ENCODE measurements at regions not wholly inside any gene's neighbourhood (a gene's known extent, or its start where the extent isn't known, plus 50 kb on each side); places are given as distances from the start of the nearest gene placed in this dataset.
"Not testable (repeated sequence)": the region's sequence is repeated elsewhere in the genome, so short reads cannot be mapped to it uniquely, and the experiment has no call there.

DNA sequence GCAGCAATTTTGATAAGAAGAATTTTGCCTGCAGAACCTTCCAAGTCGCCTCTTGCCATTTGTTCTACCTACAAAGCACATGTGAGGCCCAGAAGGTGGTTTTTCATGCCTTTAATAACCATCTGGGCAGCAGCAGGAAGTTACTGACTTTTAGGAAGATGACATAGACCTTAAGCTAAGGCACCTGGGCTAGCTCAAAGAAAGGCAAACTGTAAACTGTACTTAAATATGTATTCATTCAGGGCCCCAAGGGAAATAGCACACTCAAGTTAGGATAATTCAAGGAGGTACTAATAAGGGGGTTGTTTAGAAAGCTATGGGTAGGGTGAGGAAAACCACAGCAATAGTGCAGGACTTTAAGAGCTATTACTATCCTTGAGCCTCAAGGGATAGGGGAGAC lies 57.3 kb upstream of the HSPB3 start:
- H2BK15ac ChIP-seq (ENCODE audit: low read length), result no peak overlapping the region
- H3K4ac ChIP-seq (ENCODE audit: low read length), result no peak overlapping the region
- H4K8ac ChIP-seq (ENCODE audit: low read depth, low read length), result no peak overlapping the region
- no peaks in the 10 kb centered on the region for H3K27me3 ChIP-seq (ENCODE audit: control insufficient read depth in 3 of 3, insufficient read depth in 3 of 3, low read depth in 1 of 3, low read length in 3 of 3)
- no peaks in the 10 kb centered on the region for H3K36me3 ChIP-seq (replicated peaks in 1 of 2; ENCODE audit: control insufficient read depth in 2 of 2, insufficient read depth in 2 of 2, low read length in 2 of 2)
- H3K4me3 ChIP-seq (ENCODE audit: low read length in 2 of 2), result no peak overlapping the region
- no peak overlapping the region for H3K23ac ChIP-seq (ENCODE audit: low read depth, low read length, poor library complexity)
- no peak overlapping the region for H3K14ac ChIP-seq (ENCODE audit: low read length)
- no peak overlapping the region for H2BK120ac ChIP-seq (ENCODE audit: low read depth, low read length)
- no peak overlapping the region for H3K18ac ChIP-seq (ENCODE audit: low read length)
- H2BK5ac ChIP-seq (ENCODE audit: low read length), result no peak overlapping the region
- no peak overlapping the region for H2AFZ ChIP-seq (ENCODE audit: low read length)
- H3K9ac ChIP-seq (ENCODE audit: low read depth, low read length, poor library complexity), result no peak overlapping the region
- no peaks in the 10 kb centered on the region for H3K9me3 ChIP-seq (replicated peaks in 1 of 2; ENCODE audit: control insufficient read depth in 2 of 2, insufficient read depth in 1 of 2, low read depth in 1 of 2, low read length in 2 of 2)
- DNase-seq (ENCODE audit: low spot score), result no peak
- H2BK12ac ChIP-seq (ENCODE audit: low read length), result no peak overlapping the region
- H2AK5ac ChIP-seq (ENCODE audit: low read depth, low read length), result no peak overlapping the region
- no peaks in the 10 kb centered on the region for H3K79me1 ChIP-seq (ENCODE audit: low read depth, low read length)
- no peak overlapping the region for H3K27ac ChIP-seq (replicated peaks; ENCODE audit: low read length)
- no CpG with 5 or more reads among the region's 1 CpG for WGBS, 2 donors (ENCODE audit: extremely low coverage in 2 of 2, insufficient read length in 2 of 2, insufficient replicate concordance in 1 of 2)
- H3K4me1 ChIP-seq (ENCODE audit: control insufficient read depth in 2 of 2, insufficient read depth in 1 of 2, low read depth in 1 of 2, low read length in 2 of 2), result no peaks in the 10 kb centered on the region
- no peak overlapping the region for H4K91ac ChIP-seq (ENCODE audit: low read depth, low read length, poor library complexity)
- no peak overlapping the region for H3K4me2 ChIP-seq (ENCODE audit: insufficient read depth, low read length, poor library complexity, severe bottlenecking)

DNA sequence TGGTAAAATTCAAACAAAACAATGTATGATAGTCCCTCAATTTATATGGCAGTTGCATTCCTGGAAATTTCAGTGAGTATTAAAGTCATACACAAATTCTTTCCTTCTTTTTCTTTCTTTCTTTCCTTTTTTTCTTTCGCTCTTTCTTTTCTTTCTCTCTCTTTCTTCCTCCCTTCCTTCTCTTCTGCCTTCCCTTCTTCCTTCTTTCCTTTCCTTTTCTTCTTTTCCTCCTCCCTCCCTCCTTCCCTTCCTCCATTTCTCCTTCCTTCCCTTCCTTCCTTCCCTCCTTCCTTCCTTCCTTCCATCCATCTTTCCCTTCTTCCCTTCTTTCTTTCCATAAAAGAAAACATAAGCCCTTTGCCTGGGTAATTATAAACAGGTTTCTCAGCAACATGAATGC lies 58.1 kb upstream of the HSPB3 start:
- no peak overlapping the region for H4K8ac ChIP-seq (ENCODE audit: low read depth, low read length)
- H3K4ac ChIP-seq (ENCODE audit: low read length), result no peak overlapping the region
- no peaks in the 10 kb centered on the region for H3K4me1 ChIP-seq (ENCODE audit: control insufficient read depth in 2 of 2, insufficient read depth in 1 of 2, low read depth in 1 of 2, low read length in 2 of 2)
- H3K23ac ChIP-seq (ENCODE audit: low read depth, low read length, poor library complexity), result no peak overlapping the region
- no peak overlapping the region for H4K91ac ChIP-seq (ENCODE audit: low read depth, low read length, poor library complexity)
- H2BK15ac ChIP-seq (ENCODE audit: low read length), result no peak overlapping the region
- no peaks in the 10 kb centered on the region for H3K79me1 ChIP-seq (ENCODE audit: low read depth, low read length)
- no peak overlapping the region for H2BK12ac ChIP-seq (ENCODE audit: low read length)
- H3K27me3 ChIP-seq (ENCODE audit: control insufficient read depth in 3 of 3, insufficient read depth in 3 of 3, low read depth in 1 of 3, low read length in 3 of 3), result no peaks in the 10 kb centered on the region
- no peak overlapping the region for H2BK120ac ChIP-seq (ENCODE audit: low read depth, low read length)
- H3K9ac ChIP-seq (ENCODE audit: low read depth, low read length, poor library complexity), result no peak overlapping the region
- H2BK5ac ChIP-seq (ENCODE audit: low read length), result no peak overlapping the region
- H2AFZ ChIP-seq (ENCODE audit: low read length), result no peak overlapping the region
- H3K27ac ChIP-seq (replicated peaks; ENCODE audit: low read length), result no peak overlapping the region
- H3K4me3 ChIP-seq (ENCODE audit: low read length in 2 of 2), result no peak overlapping the region
- DNase-seq (ENCODE audit: low spot score), result no peak
- H3K18ac ChIP-seq (ENCODE audit: low read length), result no peak overlapping the region
- no CpG with 5 or more reads among the region's 1 CpG for WGBS, 2 donors (ENCODE audit: extremely low coverage in 2 of 2, insufficient read length in 2 of 2, insufficient replicate concordance in 1 of 2)
- no peak overlapping the region for H2AK5ac ChIP-seq (ENCODE audit: low read depth, low read length)
- no peak overlapping the region for H3K4me2 ChIP-seq (ENCODE audit: insufficient read depth, low read length, poor library complexity, severe bottlenecking)
- no peaks in the 10 kb centered on the region for H3K36me3 ChIP-seq (replicated peaks in 1 of 2; ENCODE audit: control insufficient read depth in 2 of 2, insufficient read depth in 2 of 2, low read length in 2 of 2)
- H3K14ac ChIP-seq (ENCODE audit: low read length), result no peak overlapping the region
- no peaks in the 10 kb centered on the region for H3K9me3 ChIP-seq (replicated peaks in 1 of 2; ENCODE audit: control insufficient read depth in 2 of 2, insufficient read depth in 1 of 2, low read depth in 1 of 2, low read length in 2 of 2)

DNA sequence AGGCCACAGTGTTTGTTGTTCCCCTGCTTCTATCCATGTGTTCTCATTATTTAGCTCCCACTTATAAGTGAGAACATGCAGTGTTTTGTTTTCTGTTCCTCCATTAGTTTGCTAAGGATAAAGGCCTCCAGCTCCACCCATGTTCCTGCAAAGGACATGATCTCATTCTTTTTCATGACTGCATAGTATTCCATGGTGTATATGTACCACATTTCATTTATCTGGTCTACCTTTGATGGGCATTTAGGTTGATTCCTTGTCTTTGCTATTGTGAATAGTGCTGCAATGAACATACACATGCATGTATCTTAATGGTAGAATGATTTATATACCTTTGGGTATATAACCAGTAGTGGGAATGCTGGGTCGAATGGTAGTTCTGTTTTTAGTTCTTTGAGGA lies 62.5 kb upstream of the HSPB3 start:
- not testable (repeated sequence) for H3K4me1 ChIP-seq (ENCODE audit: control insufficient read depth in 2 of 2, insufficient read depth in 1 of 2, low read depth in 1 of 2, low read length in 2 of 2); H2BK15ac ChIP-seq (ENCODE audit: low read length); H2BK5ac ChIP-seq (ENCODE audit: low read length); H3K36me3 ChIP-seq (replicated peaks in 1 of 2; ENCODE audit: control insufficient read depth in 2 of 2, insufficient read depth in 2 of 2, low read length in 2 of 2); H3K4me3 ChIP-seq (ENCODE audit: low read length in 2 of 2); H3K18ac ChIP-seq (ENCODE audit: low read length); H2BK120ac ChIP-seq (ENCODE audit: low read depth, low read length); H2AK5ac ChIP-seq (ENCODE audit: low read depth, low read length); H3K27me3 ChIP-seq (ENCODE audit: control insufficient read depth in 3 of 3, insufficient read depth in 3 of 3, low read depth in 1 of 3, low read length in 3 of 3); H3K27ac ChIP-seq (replicated peaks; ENCODE audit: low read length); H3K9ac ChIP-seq (ENCODE audit: low read depth, low read length, poor library complexity); H2BK12ac ChIP-seq (ENCODE audit: low read length); H3K79me1 ChIP-seq (ENCODE audit: low read depth, low read length); H3K4me2 ChIP-seq (ENCODE audit: insufficient read depth, low read length, poor library complexity, severe bottlenecking); H3K9me3 ChIP-seq (replicated peaks in 1 of 2; ENCODE audit: control insufficient read depth in 2 of 2, insufficient read depth in 1 of 2, low read depth in 1 of 2, low read length in 2 of 2); DNase-seq (ENCODE audit: low spot score); H3K4ac ChIP-seq (ENCODE audit: low read length); H2AFZ ChIP-seq (ENCODE audit: low read length); H3K14ac ChIP-seq (ENCODE audit: low read length); H4K8ac ChIP-seq (ENCODE audit: low read depth, low read length); H4K91ac ChIP-seq (ENCODE audit: low read depth, low read length, poor library complexity); H3K23ac ChIP-seq (ENCODE audit: low read depth, low read length, poor library complexity)
- WGBS, 2 donors (ENCODE audit: extremely low coverage in 2 of 2, insufficient read length in 2 of 2, insufficient replicate concordance in 1 of 2), result no CpG with 5 or more reads among the region's 1 CpG

DNA sequence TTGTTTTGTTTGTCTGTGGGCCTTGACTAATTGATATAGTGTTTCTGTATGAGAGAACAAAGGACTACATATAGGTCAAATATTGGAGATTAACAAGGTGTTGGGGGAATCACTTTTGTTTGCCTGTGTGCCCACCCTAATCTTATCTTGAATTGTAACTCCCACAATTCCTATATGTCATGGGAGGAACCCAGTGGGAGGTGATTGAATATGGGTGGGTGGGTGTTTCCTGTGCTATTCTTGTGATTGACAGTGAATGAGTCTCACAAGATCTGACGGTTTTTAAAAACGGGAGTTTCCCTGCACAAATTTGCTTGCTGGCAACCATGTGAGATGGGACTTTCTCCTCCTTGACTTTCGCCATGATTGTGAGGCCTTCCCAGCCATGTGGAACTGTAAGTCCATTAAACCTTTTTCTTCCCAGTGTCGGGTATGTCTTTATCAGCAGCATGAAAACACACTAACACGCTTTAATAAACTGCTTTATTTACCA lies 64.9 kb upstream of the HSPB3 start:
- Histone ChIP-seq H3K23ac (ENCODE audit: low read depth, low read length, poor library complexity) (no peak overlapping the region), H2BK5ac (ENCODE audit: low read length) (no peak overlapping the region), H3K4ac (ENCODE audit: low read length) (no peak overlapping the region), H2BK12ac (ENCODE audit: low read length) (no peak overlapping the region), H4K91ac (ENCODE audit: low read depth, low read length, poor library complexity) (no peak overlapping the region), H3K27me3 (ENCODE audit: control insufficient read depth in 3 of 3, insufficient read depth in 3 of 3, low read depth in 1 of 3, low read length in 3 of 3) (no peaks in the 10 kb centered on the region), H3K36me3 (replicated peaks in 1 of 2; ENCODE audit: control insufficient read depth in 2 of 2, insufficient read depth in 2 of 2, low read length in 2 of 2) (no peaks in the 10 kb centered on the region), H3K9ac (ENCODE audit: low read depth, low read length, poor library complexity) (no peak overlapping the region), H3K4me1 (ENCODE audit: control insufficient read depth in 2 of 2, insufficient read depth in 1 of 2, low read depth in 1 of 2, low read length in 2 of 2) (peaks cover 0 to 5% of the 10 kb centered on the region in 2 donors), H3K27ac (replicated peaks; ENCODE audit: low read length) (no peak overlapping the region), H3K4me2 (ENCODE audit: insufficient read depth, low read length, poor library complexity, severe bottlenecking) (no peak overlapping the region), H2BK120ac (ENCODE audit: low read depth, low read length) (no peak overlapping the region), H3K18ac (ENCODE audit: low read length) (no peak overlapping the region), H3K4me3 (ENCODE audit: low read length in 2 of 2) (no peak overlapping the region), H4K8ac (ENCODE audit: low read depth, low read length) (no peak overlapping the region), H3K9me3 (replicated peaks in 1 of 2; ENCODE audit: control insufficient read depth in 2 of 2, insufficient read depth in 1 of 2, low read depth in 1 of 2, low read length in 2 of 2) (no peaks in the 10 kb centered on the region), H2BK15ac (ENCODE audit: low read length) (no peak overlapping the region), H2AK5ac (ENCODE audit: low read depth, low read length) (no peak overlapping the region), H3K79me1 (ENCODE audit: low read depth, low read length) (no peaks in the 10 kb centered on the region), H2AFZ (ENCODE audit: low read length) (no peak overlapping the region), H3K14ac (ENCODE audit: low read length) (no peak overlapping the region)
- WGBS, 2 donors (ENCODE audit: extremely low coverage in 2 of 2, insufficient read length in 2 of 2, insufficient replicate concordance in 1 of 2), result no CpG with 5 or more reads among the region's 5 CpGs
- DNase-seq (ENCODE audit: low spot score), result no peak
